ENCODE measurements at regions not wholly inside any gene's neighbourhood (a gene's known extent, or its start where the extent isn't known, plus 50 kb on each side); places are given as distances from the start of the nearest gene placed in this dataset.

DNA sequence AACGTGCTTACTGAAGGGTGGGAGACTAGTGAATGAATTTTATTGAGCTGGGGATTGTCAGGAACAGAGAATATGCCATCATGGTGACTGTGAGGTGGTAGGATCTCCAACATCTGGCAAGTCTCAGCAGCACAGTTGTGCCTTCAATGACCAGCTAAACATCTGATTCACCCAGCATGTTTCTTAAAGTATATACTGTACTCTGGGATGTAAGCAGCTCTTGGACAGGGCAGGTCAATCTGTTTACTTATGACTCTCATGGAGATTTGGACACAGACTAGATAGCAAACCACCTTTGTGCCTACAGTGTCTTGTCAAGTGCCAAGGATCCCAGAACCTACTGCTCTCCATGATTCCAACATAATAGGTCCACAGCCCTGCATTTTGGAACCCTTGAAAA is 801.0 kb upstream of the CITED2 start:
- peaks cover 14% of the 10 kb centered on the region for H3K9me3 Mint-ChIP-seq
- TF ChIP-seq, protein P1, sequence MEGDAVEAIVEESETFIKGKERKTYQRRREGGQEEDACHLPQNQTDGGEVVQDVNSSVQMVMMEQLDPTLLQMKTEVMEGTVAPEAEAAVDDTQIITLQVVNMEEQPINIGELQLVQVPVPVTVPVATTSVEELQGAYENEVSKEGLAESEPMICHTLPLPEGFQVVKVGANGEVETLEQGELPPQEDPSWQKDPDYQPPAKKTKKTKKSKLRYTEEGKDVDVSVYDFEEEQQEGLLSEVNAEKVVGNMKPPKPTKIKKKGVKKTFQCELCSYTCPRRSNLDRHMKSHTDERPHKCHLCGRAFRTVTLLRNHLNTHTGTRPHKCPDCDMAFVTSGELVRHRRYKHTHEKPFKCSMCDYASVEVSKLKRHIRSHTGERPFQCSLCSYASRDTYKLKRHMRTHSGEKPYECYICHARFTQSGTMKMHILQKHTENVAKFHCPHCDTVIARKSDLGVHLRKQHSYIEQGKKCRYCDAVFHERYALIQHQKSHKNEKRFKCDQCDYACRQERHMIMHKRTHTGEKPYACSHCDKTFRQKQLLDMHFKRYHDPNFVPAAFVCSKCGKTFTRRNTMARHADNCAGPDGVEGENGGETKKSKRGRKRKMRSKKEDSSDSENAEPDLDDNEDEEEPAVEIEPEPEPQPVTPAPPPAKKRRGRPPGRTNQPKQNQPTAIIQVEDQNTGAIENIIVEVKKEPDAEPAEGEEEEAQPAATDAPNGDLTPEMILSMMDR (conservative IDR thresholded peaks at IDR 0.05), result no peak
- H3K27me3 Mint-ChIP-seq (ENCODE audit: low read depth), result no peaks in the 10 kb centered on the region
- no peak overlapping the region for H3K27ac Mint-ChIP-seq (ENCODE audit: unreplicated experiment)
- H3K4me1 Mint-ChIP-seq, result peaks cover 10% of the 10 kb centered on the region
- DNase-seq (ENCODE audit: low read depth, low spot score), result no peak
- H3K36me3 Mint-ChIP-seq (ENCODE audit: low read depth), result peaks cover 3% of the 10 kb centered on the region
- H3K4me3 Mint-ChIP-seq, result no peak overlapping the region

DNA sequence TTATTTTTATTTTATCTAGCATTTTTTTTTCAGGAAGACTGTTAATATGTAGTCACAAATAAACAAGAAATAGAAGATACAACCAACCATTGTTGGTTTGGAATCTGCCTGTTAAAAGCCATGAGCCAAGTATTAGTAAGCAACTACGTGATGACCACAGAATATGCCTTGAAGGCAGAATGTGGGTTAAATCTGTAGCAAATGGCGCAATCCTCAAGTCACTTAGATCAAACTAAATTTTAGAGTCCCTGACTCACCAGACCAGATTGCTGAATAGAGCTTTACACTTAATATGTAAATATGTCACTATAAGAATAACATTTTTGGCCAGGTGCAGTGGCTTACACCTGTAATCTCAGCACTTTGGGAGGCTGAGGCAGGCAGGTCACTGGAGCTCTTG is 800.1 kb upstream of the CITED2 start:
- Mint-ChIP-seq H3K27ac (ENCODE audit: unreplicated experiment) (no peak overlapping the region), H3K36me3 (ENCODE audit: low read depth) (peaks cover 3% of the 10 kb centered on the region), H3K4me1 (peaks cover 6% of the 10 kb centered on the region), H3K27me3 (ENCODE audit: low read depth) (no peaks in the 10 kb centered on the region), H3K9me3 (peaks cover 9% of the 10 kb centered on the region), H3K4me3 (no peak overlapping the region)
- TF ChIP-seq, protein P1 (conservative IDR thresholded peaks at IDR 0.05), result no peak
- no peak for DNase-seq (ENCODE audit: low read depth, low spot score)

DNA sequence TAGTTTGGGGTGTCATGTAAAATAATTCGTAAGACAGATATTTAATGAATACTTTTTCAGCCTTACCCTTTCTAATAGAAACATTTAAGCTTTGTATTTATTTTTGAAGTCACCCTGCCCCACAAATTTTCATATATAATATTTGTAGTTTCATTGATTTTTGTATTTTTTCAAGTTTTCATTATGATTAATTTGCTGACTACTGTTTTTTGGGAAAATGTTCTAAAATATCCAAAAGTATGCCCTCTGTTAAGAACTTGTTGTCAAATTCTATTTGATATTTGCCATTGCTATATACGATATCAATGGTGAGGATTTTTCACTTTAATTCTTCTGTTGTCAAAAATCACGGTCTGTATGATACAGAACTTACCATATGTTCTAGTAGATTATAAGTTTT is 793.9 kb upstream of the CITED2 start:
- Mint-ChIP-seq H3K4me3 (no peak overlapping the region), H3K27me3 (ENCODE audit: low read depth) (no peaks in the 10 kb centered on the region), H3K9me3 (peaks cover 7% of the 10 kb centered on the region), H3K27ac (ENCODE audit: unreplicated experiment) (no peak overlapping the region), H3K4me1 (peaks cover 10% of the 10 kb centered on the region), H3K36me3 (ENCODE audit: low read depth) (peaks cover 3% of the 10 kb centered on the region)
- DNase-seq (ENCODE audit: low read depth, low spot score), result no peak
- TF ChIP-seq, protein P1 (conservative IDR thresholded peaks at IDR 0.05), result no peak

DNA sequence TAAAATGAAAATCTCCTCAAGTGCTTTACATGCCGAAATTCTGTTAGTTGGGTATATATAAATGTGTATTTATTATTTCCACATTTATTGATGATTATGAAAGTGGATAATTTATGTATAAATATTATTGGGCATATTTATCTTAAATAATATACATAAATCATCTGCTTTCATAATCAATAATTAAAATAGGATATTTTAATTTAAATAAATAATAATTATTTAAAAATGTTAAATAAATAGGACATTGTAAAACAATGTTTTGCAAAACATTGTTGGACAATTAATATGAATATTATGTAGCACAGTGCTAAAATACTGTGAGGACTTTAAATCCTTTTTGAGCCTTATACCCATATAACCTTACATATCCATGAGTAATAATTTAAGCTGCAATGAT is 786.5 kb upstream of the CITED2 start:
- Mint-ChIP-seq H3K4me1 (peaks cover 4% of the 10 kb centered on the region), H3K36me3 (ENCODE audit: low read depth) (no peaks in the 10 kb centered on the region), H3K27me3 (ENCODE audit: low read depth) (no peaks in the 10 kb centered on the region), H3K27ac (ENCODE audit: unreplicated experiment) (no peak overlapping the region), H3K9me3 (peaks cover 9% of the 10 kb centered on the region), H3K4me3 (no peak overlapping the region)
- TF ChIP-seq, protein P1 (conservative IDR thresholded peaks at IDR 0.05), result no peak
- DNase-seq (ENCODE audit: low read depth, low spot score), result no peak

DNA sequence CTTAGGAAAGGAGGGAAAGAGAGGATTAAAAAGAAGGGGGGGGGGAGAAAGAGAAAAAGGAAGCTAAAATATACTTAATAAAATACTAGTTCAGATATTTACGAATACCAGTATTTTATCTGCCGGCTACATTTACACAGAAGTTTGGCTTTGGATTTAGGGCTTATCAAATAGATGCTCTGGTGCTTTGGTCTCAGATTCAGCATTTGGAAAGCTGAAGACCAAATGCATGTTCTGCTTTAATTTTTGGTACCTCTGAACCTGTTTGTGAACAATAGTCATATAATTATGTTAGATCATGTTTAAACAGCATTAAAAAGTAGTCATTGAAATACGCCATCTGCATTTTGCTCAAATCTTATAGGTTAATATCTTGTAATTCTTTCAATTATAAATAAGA is 786.0 kb upstream of the CITED2 start:
- no peaks in the 10 kb centered on the region for H3K36me3 Mint-ChIP-seq (ENCODE audit: low read depth)
- H3K27ac Mint-ChIP-seq (ENCODE audit: unreplicated experiment), result no peak overlapping the region
- H3K27me3 Mint-ChIP-seq (ENCODE audit: low read depth), result no peaks in the 10 kb centered on the region
- H3K4me3 Mint-ChIP-seq, result no peak overlapping the region
- H3K4me1 Mint-ChIP-seq, result peaks cover 4% of the 10 kb centered on the region
- DNase-seq (ENCODE audit: low read depth, low spot score), result no peak
- TF ChIP-seq, protein P1 (conservative IDR thresholded peaks at IDR 0.05), result no peak
- peaks cover 9% of the 10 kb centered on the region for H3K9me3 Mint-ChIP-seq

DNA sequence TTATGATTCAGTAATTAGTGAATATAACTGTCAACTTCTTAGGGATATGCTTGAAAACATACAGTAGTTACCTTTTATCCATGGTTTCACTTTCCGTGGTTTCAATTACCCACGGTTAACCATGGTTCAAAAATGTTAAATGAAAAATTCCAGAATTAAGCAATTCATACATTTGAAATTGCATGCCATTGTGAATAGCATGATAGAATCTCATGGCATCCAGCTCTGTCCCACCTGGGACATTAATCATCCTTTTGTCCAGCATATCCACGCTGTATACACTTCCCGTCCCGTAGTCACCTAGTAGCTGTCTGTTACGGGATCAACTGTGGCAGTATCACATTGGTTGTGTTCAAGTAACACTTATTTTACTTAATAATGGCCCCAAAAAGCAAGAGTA is 781.7 kb upstream of the CITED2 start:
- no peak for DNase-seq (ENCODE audit: low read depth, low spot score)
- Mint-ChIP-seq H3K4me1 (no peaks in the 10 kb centered on the region), H3K27ac (ENCODE audit: unreplicated experiment) (no peak overlapping the region), H3K27me3 (ENCODE audit: low read depth) (no peaks in the 10 kb centered on the region), H3K9me3 (peaks cover 13% of the 10 kb centered on the region), H3K4me3 (no peak overlapping the region), H3K36me3 (ENCODE audit: low read depth) (peaks cover 4% of the 10 kb centered on the region)
- TF ChIP-seq, protein P1 (conservative IDR thresholded peaks at IDR 0.05), result no peak

Data from neural crest cell (in vitro differentiated cells).